ENCODE measurements at regions not wholly inside any gene's neighbourhood (a gene's known extent, or its start where the extent isn't known, plus 50 kb on each side); places are given as distances from the start of the nearest gene placed in this dataset.

GRCh38 chr19:30135797-30136196, 193.8 kb downstream of the URI1 start:
- DNase-seq (ENCODE audit: insufficient read length, low spot score) (no peak), FAIRE-seq (no peak)
- TF ChIP-seq CTCF (IDR thresholded peaks at IDR 0.05; ENCODE audit: insufficient read depth, missing control alignments), result no peak

DNA sequence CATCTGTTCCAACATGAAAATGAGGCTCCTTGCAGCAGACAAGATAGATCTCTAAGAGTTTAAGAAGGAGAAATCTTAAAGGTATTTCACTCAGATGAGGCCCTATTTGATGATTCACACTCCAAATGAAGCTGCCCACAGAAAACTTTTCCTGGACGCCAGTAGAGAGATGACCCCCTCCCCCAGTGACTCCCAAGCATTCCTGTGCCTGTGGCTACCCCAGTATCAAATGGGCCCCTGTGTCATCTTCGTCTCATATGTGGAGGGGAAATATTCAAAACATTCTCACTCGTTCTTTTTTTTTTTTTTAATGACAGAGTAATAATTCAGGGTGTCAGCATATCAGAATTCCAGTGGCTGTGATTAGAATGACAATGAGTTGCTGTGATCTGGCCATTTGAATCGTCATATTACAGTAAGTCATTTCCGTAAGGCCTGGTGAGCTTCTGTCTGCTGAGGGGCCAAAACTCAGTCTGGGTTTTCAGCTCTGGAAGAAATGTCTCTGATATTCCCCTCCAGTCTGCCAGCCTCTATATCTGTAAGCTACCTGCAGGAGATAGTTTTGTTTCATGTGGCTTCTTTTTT, 194.7 kb downstream of the URI1 start:
- no peak for DNase-seq (ENCODE audit: insufficient read length, low spot score)
- no peak for TF ChIP-seq CTCF (IDR thresholded peaks at IDR 0.05; ENCODE audit: insufficient read depth, missing control alignments)
- FAIRE-seq, result no peak

- FAIRE-seq, result no peak
- DNase-seq (ENCODE audit: insufficient read length, low spot score), result no peak
- no peak for TF ChIP-seq CTCF (IDR thresholded peaks at IDR 0.05; ENCODE audit: insufficient read depth, missing control alignments)
These were observed 195.7 kb downstream of the URI1 start for GRCh38 chr19:30137747-30138146.

DNA sequence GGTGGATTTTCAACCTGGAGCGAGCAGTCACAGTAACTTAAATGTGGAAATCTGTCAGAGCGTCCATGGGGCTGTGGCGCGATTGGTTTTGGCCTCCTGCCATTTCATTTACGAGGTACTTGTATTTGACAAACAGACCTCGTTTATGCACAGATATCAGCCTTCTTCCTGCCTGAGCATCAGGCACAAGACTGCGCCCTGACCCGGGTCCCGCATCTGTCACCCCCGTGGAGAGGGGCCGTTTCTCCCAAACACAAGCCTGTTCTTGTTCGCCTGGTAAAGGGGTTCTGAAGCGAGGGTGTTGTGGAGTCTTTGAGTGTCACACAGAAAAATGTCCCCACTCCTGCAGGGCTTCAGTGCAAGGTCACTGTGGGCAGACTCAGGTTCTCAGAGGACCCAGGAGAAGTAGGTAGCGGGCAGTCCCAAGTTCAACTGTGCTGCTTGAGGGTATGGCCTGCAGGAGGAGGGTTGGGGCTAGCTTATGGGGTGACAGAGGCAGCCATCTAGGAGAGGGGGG, 202.3 kb downstream of the URI1 start:
- TF ChIP-seq CTCF (IDR thresholded peaks at IDR 0.05; ENCODE audit: insufficient read depth, missing control alignments), result no peak
- no peak for DNase-seq (ENCODE audit: insufficient read length, low spot score)
- no peak for FAIRE-seq

- DNase-seq (ENCODE audit: insufficient read length, low spot score), result no peak
- no peak for TF ChIP-seq CTCF (IDR thresholded peaks at IDR 0.05; ENCODE audit: insufficient read depth, missing control alignments)
- FAIRE-seq, result no peak
These were observed 202.8 kb downstream of the URI1 start for GRCh38 chr19:30144802-30145201.

DNA sequence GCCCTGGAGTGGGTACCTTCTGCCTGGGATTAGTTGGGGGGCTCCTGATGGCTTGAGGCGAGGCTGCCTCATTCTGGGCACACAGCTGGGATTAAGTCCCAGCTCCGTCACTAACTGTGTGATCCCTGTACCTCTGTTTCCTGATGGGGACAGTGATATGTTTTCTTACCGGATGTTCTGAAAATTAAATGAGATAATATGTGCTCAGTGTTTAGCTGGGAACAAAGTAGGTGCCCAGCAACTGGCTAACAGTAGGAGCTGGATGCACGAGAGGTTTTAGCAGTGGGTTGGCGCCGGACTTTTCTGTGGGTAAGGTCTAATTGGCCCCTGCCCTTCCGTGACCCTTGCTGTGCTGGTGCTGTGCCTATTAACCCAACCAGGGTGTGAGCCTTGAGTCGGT, 203.4 kb downstream of the URI1 start:
- DNase-seq (ENCODE audit: insufficient read length, low spot score), result no peak
- no peak for FAIRE-seq
- no peak for TF ChIP-seq CTCF (IDR thresholded peaks at IDR 0.05; ENCODE audit: insufficient read depth, missing control alignments)

DNA sequence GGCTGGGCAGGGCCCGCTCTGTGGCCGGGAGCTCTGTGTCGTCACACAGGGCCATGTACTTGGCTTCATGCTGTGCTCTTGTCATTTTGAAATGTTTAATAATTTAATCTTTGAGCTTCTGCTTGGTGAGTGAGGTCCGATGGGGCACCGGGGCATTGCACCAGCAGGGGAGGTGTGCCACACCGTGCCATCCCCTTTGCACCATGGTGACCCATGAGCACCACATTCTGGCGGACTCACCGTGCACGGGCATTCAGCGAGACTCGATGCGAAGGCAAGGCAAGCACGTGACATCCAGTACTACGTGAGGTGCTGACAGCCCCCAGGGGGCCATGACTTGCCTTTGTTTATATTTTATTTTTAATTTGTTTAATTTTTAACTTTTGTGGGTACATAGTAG, 204.3 kb downstream of the URI1 start:
- DNase-seq (ENCODE audit: insufficient read length, low spot score) (no peak), FAIRE-seq (no peak)
- no peak for TF ChIP-seq CTCF (IDR thresholded peaks at IDR 0.05; ENCODE audit: insufficient read depth, missing control alignments)
